ENCODE measurements at regions not wholly inside any gene's neighbourhood (a gene's known extent, or its start where the extent isn't known, plus 50 kb on each side); places are given as distances from the start of the nearest gene placed in this dataset.

GRCh38 chr11:93907901-93908300 is 57.5 kb upstream of the VSTM5 start:
- no peak for DNase-seq
- TF ChIP-seq POLR2A (IDR thresholded peaks at IDR 0.05), result no peak
- TF ChIP-seq, protein P1, sequence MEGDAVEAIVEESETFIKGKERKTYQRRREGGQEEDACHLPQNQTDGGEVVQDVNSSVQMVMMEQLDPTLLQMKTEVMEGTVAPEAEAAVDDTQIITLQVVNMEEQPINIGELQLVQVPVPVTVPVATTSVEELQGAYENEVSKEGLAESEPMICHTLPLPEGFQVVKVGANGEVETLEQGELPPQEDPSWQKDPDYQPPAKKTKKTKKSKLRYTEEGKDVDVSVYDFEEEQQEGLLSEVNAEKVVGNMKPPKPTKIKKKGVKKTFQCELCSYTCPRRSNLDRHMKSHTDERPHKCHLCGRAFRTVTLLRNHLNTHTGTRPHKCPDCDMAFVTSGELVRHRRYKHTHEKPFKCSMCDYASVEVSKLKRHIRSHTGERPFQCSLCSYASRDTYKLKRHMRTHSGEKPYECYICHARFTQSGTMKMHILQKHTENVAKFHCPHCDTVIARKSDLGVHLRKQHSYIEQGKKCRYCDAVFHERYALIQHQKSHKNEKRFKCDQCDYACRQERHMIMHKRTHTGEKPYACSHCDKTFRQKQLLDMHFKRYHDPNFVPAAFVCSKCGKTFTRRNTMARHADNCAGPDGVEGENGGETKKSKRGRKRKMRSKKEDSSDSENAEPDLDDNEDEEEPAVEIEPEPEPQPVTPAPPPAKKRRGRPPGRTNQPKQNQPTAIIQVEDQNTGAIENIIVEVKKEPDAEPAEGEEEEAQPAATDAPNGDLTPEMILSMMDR (IDR thresholded peaks at IDR 0.05), result no peak
- Histone ChIP-seq H3K27ac (no peak overlapping the region), H3K9me3 (replicated peaks in 1 of 3) (no peaks in the 10 kb centered on the region), H3K36me3 (replicated peaks in 1 of 2) (no peaks in the 10 kb centered on the region), H3K4me1 (replicated peaks in 1 of 2) (no peaks in the 10 kb centered on the region), H3K27me3 (no peaks in the 10 kb centered on the region), H3K4me3 (no peak overlapping the region)
- intact Hi-C loops (cut with DNase I), result no loop called here
- WGBS, 4 donors, result 36 to 70% (median 51%) methylated on average over 1 of the region's 1 CpG

- Histone ChIP-seq H3K4me1 (replicated peaks in 1 of 2) (no peaks in the 10 kb centered on the region), H3K4me3 (no peak overlapping the region), H3K27ac (no peak overlapping the region), H3K9me3 (replicated peaks in 1 of 3) (no peaks in the 10 kb centered on the region), H3K36me3 (replicated peaks in 1 of 2) (no peaks in the 10 kb centered on the region), H3K27me3 (no peaks in the 10 kb centered on the region)
- 30 to 58% (median 54%) methylated on average over 2 of the region's 2 CpGs for WGBS, 4 donors
- TF ChIP-seq POLR2A (IDR thresholded peaks at IDR 0.05), result no peak
- TF ChIP-seq, protein P1 (IDR thresholded peaks at IDR 0.05), result no peak
- intact Hi-C loops (cut with DNase I), result no loop called here
- DNase-seq, result no peak
Observed at GRCh38 chr11:93908689-93909088, 58.3 kb upstream of the VSTM5 start.

DNA sequence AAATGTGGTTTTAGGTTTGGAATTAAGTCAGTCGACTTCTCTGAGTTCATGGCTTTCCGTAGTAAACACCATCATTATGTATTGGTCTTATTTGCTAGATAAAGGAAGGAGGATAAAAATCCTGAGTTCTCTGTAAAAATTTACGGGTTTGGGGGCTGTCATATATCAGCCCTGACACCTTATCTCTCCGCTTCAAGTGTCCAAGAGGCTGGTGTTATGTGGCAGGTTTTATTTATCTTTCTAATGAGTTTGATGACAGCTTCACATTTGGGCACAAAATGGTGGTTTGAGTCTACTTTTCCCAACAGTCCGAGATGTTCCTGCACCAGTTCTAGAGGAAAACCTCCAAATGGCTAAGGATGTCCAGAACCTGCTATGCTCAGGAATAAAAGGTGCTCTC is 67.3 kb upstream of the VSTM5 start:
- H3K36me3 ChIP-seq (replicated peaks in 1 of 2), result no peaks in the 10 kb centered on the region

GRCh38 chr11:93921695-93922468 is 71.5 kb upstream of the VSTM5 start:
- peak; percentile 49 to 69 (median 55) for DNase-seq

More for the DNA sequence above, 67.3 kb upstream of the VSTM5 start:
- 65 to 71% (median 69%) methylated on average over 5 of the region's 5 CpGs for WGBS, 4 donors
- no peak for DNase-seq
- no peak overlapping the region for H3K4me3 ChIP-seq
- no peak for TF ChIP-seq POLR2A (IDR thresholded peaks at IDR 0.05)
- TF ChIP-seq, protein P1 (IDR thresholded peaks at IDR 0.05), result no peak
- peaks cover 3% of the 10 kb centered on the region for H3K27me3 ChIP-seq
- no peaks in the 10 kb centered on the region for H3K4me1 ChIP-seq (replicated peaks in 1 of 2)
- no peak overlapping the region for H3K27ac ChIP-seq
- intact Hi-C loops (cut with DNase I), result no loop called here
- H3K9me3 ChIP-seq (replicated peaks in 1 of 3), result peaks cover 0 to 4% (median 0%) of the 10 kb centered on the region in 3 donors

More at GRCh38 chr11:93921695-93922468, 71.5 kb upstream of the VSTM5 start:
- Histone ChIP-seq H3K36me3 (replicated peaks in 1 of 2) (no peaks in the 10 kb centered on the region), H3K4me3 (no peak overlapping the region), H3K4me1 (replicated peaks in 1 of 2) (no peaks in the 10 kb centered on the region), H3K27ac (no peak overlapping the region), H3K27me3 (peaks cover 3% of the 10 kb centered on the region), H3K9me3 (replicated peaks in 1 of 3) (no peaks in the 10 kb centered on the region)
- WGBS, 4 donors, result 13 to 46% (median 33%) methylated on average over 6 to 7 of the region's 7 CpGs
- intact Hi-C loops (cut with DNase I), result loop anchor here in 1 of 2 donors (10.0 kb wide), 2 partner anchors 493 to 583 kb away; no protein-coding TSS in a partner anchor
- TF ChIP-seq POLR2A (IDR thresholded peaks at IDR 0.05), result no peak
- TF ChIP-seq, protein P1 (IDR thresholded peaks at IDR 0.05), result peak; percentile 32 to 70 (median 63)

Data from adrenal gland (tissue), 9 donors.